Effector memory CD4-positive, alpha-beta T cell (primary cell): ENCODE measurements at regions not wholly inside any gene's neighbourhood (a gene's known extent, or its start where the extent isn't known, plus 50 kb on each side); places are given as distances from the start of the nearest gene placed in this dataset.

Experiments used
- DNase-seq, 3 donors: peaks; one replicate each; pipeline ENCODE4 v3.0.0-alpha.2; 2020
- H3K27ac ChIP-seq: 2 replicates; pipeline ENCODE4 v1.7.0; 2013; ENCODE audit warnings: mild to moderate bottlenecking, low read length, moderate library complexity; ENCODE audit not compliant: insufficient read depth, poor library complexity, severe bottlenecking
- H3K27me3 ChIP-seq: replicated peaks from 2 replicates; pipeline ENCODE4 v1.7.0; 2013; ENCODE audit warnings: mild to moderate bottlenecking, low read length; ENCODE audit not compliant: insufficient read depth, control insufficient read depth, poor library complexity, severe bottlenecking
- H3K36me3 ChIP-seq: 2 replicates; pipeline ENCODE4 v1.7.0; 2013; ENCODE audit warnings: mild to moderate bottlenecking, low read length, moderate library complexity; ENCODE audit not compliant: control insufficient read depth, insufficient read depth
- H3K4me1 ChIP-seq: 2 replicates; pipeline ENCODE4 v1.7.0; 2013; ENCODE audit warnings: low read length, mild to moderate bottlenecking; ENCODE audit not compliant: control insufficient read depth, insufficient read depth, poor library complexity, severe bottlenecking
- H3K4me3 ChIP-seq: 2 replicates; pipeline ENCODE4 v1.7.0; 2013; ENCODE audit warnings: low read length, low read depth, mild to moderate bottlenecking; ENCODE audit not compliant: insufficient read depth, poor library complexity, severe bottlenecking
- H3K9me3 ChIP-seq: 2 replicates; pipeline ENCODE4 v1.7.0; 2013; ENCODE audit warnings: mild to moderate bottlenecking, low read length, moderate library complexity; ENCODE audit not compliant: control insufficient read depth

- Histone ChIP-seq H3K27me3 (no peaks in the 10 kb centered on the region), H3K9me3 (no peaks in the 10 kb centered on the region), H3K27ac (no peak overlapping the region), H3K4me1 (no peaks in the 10 kb centered on the region), H3K36me3 (no peaks in the 10 kb centered on the region), H3K4me3 (no peak overlapping the region)
- DNase-seq: no peak
Measured at GRCh38 chr14:95375539-95376109, 55.9 kb upstream of the CLMN start.

DNA sequence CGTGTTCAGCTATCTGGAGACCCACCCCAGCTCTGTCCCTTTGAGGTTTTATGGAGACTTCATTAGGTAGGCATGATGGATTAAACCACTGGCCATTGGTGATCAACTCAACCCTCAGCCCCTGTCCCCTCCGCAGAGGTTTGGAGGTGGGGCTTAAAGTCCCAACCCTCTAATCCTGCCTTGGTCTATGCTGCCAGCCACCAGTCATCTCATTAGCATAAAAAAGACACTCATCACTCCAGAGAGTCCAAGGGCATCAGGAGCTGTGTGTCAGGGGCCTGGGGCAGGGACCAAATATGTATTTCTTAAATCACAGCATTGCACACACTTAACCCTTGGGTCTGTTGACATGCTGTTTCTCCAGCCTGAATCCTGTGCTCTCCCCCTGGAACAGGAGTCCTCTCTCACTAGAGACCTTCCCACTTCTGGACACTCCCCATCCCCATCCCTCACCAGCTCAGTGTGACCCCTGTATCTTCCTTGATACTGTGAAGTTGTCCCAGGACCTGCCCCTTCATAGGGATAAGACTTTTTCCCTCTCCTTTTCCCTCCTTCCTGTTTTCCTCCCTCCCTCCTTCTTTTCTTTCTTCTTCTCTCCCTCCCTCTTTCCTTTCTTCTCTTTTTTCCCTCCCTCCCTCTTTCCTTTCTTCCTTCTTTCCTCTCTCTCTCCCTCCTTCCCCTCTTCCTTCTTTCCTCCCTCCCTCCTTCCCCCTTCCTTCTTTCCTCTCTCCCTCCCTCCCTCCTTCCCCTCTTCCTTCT lies 54.7 kb upstream of the CLMN start:
- Histone ChIP-seq H3K4me1 (no peaks in the 10 kb centered on the region), H3K27ac (no peak overlapping the region), H3K27me3 (no peaks in the 10 kb centered on the region), H3K9me3 (no peaks in the 10 kb centered on the region), H3K36me3 (no peaks in the 10 kb centered on the region), H3K4me3 (no peak overlapping the region)
- DNase-seq: no peak

GRCh38 chr14:95370076-95370475 lies 50.4 kb upstream of the CLMN start:
- DNase-seq: no peak
- Histone ChIP-seq H3K4me1 (no peaks in the 10 kb centered on the region), H3K27ac (no peak overlapping the region), H3K4me3 (no peak overlapping the region), H3K9me3 (no peaks in the 10 kb centered on the region), H3K36me3 (no peaks in the 10 kb centered on the region), H3K27me3 (no peaks in the 10 kb centered on the region)
